GM23338 (cell line): ENCODE measurements at regions not wholly inside any gene's neighbourhood (a gene's known extent, or its start where the extent isn't known, plus 50 kb on each side); places are given as distances from the start of the nearest gene placed in this dataset.

ENCODE experiments used
- CREB1 ChIP-seq: fragments of 250-450 bp; sonication (Bioruptor Pico); IDR thresholded peaks from 2 replicates; pipeline ENCODE4 v1.5.0; 2020; ENCODE audit warnings: low read depth, mild to moderate bottlenecking, moderate library complexity
- EZH2 ChIP-seq: fragments of 200-600 bp; sonication (generic); IDR thresholded peaks from one replicate; pipeline ENCODE4 v1.8.0; 2017; ENCODE audit warnings: antibody characterized with exemption, mild to moderate bottlenecking, low read depth; ENCODE audit not compliant: unreplicated experiment
- EZH2phosphoT487 ChIP-seq: fragments of 200-600 bp; sonication (generic); IDR thresholded peaks from one replicate; pipeline ENCODE4 v1.8.1; 2018; ENCODE audit warnings: antibody characterized with exemption; ENCODE audit not compliant: unreplicated experiment
- JUNB ChIP-seq: IDR thresholded peaks from one replicate; pipeline ENCODE4 v1.6.1; 2016; ENCODE audit warnings: antibody characterized with exemption; ENCODE audit not compliant: unreplicated experiment
- NANOG ChIP-seq: IDR thresholded peaks from 2 replicates; pipeline ENCODE4 v1.6.1; 2016; ENCODE audit warnings: antibody characterized with exemption, borderline replicate concordance
- POLR2AphosphoS5 ChIP-seq: IDR thresholded peaks from 2 replicates; pipeline ENCODE4 v1.6.1; 2016; ENCODE audit warnings: antibody characterized with exemption, low read depth
- STAT1 ChIP-seq: IDR thresholded peaks from one replicate; pipeline ENCODE4 v1.6.1; 2016; ENCODE audit warnings: antibody characterized with exemption; ENCODE audit not compliant: unreplicated experiment
- ZNF331 ChIP-seq: fragments of 250-450 bp; sonication (Bioruptor Pico); IDR thresholded peaks from 2 replicates; pipeline ENCODE4 v1.5.0; 2020; ENCODE audit warnings: low read depth, mild to moderate bottlenecking, moderate library complexity
- TF ChIP-seq, protein P1 (sequence below), 2 experiments: fragments of 200-600 bp in 1 of 2; sonication (generic) in 1 of 2; conservative IDR thresholded peaks; 2 replicates each; pipeline versions ENCODE4 v1.5.1 to v1.6.1; 2016 to 2017; ENCODE audit warnings: antibody characterized with exemption in 2 of 2, low read depth in 2 of 2, mild to moderate bottlenecking in 2 of 2, moderate library complexity in 1 of 2
- TF ChIP-seq, protein P2 (sequence below): IDR thresholded peaks from one replicate; pipeline ENCODE4 v1.6.1; 2018; ENCODE audit warnings: antibody characterized with exemption; ENCODE audit not compliant: unreplicated experiment
- TF ChIP-seq, protein P3 (sequence below): IDR thresholded peaks from 2 replicates; pipeline ENCODE4 v1.6.1; 2016; ENCODE audit warnings: antibody characterized with exemption

GRCh38 chr2:150008901-150009300 is 421.3 kb upstream of the MMADHC start:
- TF ChIP-seq CREB1, result no peak
- TF ChIP-seq, protein P1, sequence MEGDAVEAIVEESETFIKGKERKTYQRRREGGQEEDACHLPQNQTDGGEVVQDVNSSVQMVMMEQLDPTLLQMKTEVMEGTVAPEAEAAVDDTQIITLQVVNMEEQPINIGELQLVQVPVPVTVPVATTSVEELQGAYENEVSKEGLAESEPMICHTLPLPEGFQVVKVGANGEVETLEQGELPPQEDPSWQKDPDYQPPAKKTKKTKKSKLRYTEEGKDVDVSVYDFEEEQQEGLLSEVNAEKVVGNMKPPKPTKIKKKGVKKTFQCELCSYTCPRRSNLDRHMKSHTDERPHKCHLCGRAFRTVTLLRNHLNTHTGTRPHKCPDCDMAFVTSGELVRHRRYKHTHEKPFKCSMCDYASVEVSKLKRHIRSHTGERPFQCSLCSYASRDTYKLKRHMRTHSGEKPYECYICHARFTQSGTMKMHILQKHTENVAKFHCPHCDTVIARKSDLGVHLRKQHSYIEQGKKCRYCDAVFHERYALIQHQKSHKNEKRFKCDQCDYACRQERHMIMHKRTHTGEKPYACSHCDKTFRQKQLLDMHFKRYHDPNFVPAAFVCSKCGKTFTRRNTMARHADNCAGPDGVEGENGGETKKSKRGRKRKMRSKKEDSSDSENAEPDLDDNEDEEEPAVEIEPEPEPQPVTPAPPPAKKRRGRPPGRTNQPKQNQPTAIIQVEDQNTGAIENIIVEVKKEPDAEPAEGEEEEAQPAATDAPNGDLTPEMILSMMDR (conservative IDR thresholded peaks at IDR 0.05; ENCODE audit: low read depth in 2 of 2), result no peak
- no peak for TF ChIP-seq POLR2AphosphoS5
- no peak for TF ChIP-seq EZH2phosphoT487
- TF ChIP-seq, protein P2, sequence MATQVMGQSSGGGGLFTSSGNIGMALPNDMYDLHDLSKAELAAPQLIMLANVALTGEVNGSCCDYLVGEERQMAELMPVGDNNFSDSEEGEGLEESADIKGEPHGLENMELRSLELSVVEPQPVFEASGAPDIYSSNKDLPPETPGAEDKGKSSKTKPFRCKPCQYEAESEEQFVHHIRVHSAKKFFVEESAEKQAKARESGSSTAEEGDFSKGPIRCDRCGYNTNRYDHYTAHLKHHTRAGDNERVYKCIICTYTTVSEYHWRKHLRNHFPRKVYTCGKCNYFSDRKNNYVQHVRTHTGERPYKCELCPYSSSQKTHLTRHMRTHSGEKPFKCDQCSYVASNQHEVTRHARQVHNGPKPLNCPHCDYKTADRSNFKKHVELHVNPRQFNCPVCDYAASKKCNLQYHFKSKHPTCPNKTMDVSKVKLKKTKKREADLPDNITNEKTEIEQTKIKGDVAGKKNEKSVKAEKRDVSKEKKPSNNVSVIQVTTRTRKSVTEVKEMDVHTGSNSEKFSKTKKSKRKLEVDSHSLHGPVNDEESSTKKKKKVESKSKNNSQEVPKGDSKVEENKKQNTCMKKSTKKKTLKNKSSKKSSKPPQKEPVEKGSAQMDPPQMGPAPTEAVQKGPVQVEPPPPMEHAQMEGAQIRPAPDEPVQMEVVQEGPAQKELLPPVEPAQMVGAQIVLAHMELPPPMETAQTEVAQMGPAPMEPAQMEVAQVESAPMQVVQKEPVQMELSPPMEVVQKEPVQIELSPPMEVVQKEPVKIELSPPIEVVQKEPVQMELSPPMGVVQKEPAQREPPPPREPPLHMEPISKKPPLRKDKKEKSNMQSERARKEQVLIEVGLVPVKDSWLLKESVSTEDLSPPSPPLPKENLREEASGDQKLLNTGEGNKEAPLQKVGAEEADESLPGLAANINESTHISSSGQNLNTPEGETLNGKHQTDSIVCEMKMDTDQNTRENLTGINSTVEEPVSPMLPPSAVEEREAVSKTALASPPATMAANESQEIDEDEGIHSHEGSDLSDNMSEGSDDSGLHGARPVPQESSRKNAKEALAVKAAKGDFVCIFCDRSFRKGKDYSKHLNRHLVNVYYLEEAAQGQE, result no peak
- TF ChIP-seq EZH2, result no peak
- TF ChIP-seq NANOG, result no peak
- TF ChIP-seq JUNB, result no peak
- TF ChIP-seq, protein P3, sequence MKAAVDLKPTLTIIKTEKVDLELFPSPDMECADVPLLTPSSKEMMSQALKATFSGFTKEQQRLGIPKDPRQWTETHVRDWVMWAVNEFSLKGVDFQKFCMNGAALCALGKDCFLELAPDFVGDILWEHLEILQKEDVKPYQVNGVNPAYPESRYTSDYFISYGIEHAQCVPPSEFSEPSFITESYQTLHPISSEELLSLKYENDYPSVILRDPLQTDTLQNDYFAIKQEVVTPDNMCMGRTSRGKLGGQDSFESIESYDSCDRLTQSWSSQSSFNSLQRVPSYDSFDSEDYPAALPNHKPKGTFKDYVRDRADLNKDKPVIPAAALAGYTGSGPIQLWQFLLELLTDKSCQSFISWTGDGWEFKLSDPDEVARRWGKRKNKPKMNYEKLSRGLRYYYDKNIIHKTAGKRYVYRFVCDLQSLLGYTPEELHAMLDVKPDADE, result no peak
- TF ChIP-seq ZNF331, result no peak
- TF ChIP-seq STAT1, result no peak
